CD4-positive, alpha-beta T cell treated with Interferon alpha-2 for 1 hour (primary cell): ENCODE measurements at regions not wholly inside any gene's neighbourhood (a gene's known extent, or its start where the extent isn't known, plus 50 kb on each side); places are given as distances from the start of the nearest gene placed in this dataset.
"Not testable (repeated sequence)": the region's sequence is repeated elsewhere in the genome, so short reads cannot be mapped to it uniquely, and the experiment has no call there.

Source experiments
- DNase-seq, 2 donors: peaks; one replicate each; pipeline ENCODE4 v3.0.0-alpha.2; 2020 to 2022

GRCh38 chr2:59296279-59296678 is 1055.2 kb upstream of the FANCL start:
- no peak for DNase-seq

DNA sequence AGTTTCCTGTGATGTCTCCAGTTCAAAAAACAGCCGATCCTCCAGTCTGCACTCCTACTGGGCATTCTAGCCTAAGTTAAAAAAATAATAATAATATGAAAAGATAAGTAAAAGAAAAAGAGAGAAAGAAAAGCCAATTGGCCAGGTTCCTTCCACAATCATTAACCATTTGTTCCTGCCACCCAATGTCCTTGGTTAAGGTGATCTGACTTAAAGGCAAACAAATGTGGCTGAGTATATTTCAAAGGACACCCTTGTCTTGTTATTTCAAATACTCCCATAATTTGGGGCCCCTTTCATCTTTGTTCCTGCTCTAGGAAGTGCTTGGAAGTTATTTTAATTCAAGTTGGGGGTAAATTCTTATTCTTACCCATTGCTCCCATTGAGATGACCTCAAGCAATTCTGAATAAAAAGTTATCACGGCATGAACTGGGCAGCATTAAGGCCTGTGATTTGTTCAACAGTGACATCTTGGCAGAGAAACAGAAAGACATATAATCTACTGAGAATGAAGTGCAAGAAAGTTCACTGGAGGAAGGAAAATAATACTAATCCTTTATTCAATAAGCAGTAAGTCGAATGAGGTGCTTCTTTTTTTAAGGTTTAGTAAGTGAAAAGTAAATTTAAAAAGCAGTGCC is 1054.5 kb upstream of the FANCL start:
- no peak for DNase-seq

GRCh38 chr2:59288771-59289170 is 1047.6 kb upstream of the FANCL start:
- no peak for DNase-seq

- no peak for DNase-seq
Observed at GRCh38 chr2:59282374-59283057, 1041.4 kb upstream of the FANCL start.

GRCh38 chr2:59277671-59278070 is 1036.5 kb upstream of the FANCL start:
- no peak for DNase-seq

DNA sequence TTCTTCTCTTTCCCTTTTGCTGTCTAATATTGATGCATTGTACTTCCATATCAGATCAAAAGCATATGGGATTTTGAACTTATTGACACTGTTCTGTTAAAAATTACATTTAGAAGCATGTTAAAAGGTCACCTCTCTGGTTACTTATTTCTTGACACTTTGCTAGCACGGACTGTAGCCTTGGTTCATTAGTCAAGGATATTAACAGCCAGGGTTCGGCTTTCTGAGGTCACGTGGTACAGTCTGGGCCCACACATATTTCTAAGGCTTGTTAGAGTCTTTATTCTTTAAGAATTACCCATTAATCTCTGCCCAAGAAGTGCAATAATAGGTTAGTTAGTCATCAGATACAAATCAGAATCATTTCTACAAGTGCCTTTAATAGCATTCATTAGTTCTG is 1035.8 kb upstream of the FANCL start:
- DNase-seq: no peak

DNA sequence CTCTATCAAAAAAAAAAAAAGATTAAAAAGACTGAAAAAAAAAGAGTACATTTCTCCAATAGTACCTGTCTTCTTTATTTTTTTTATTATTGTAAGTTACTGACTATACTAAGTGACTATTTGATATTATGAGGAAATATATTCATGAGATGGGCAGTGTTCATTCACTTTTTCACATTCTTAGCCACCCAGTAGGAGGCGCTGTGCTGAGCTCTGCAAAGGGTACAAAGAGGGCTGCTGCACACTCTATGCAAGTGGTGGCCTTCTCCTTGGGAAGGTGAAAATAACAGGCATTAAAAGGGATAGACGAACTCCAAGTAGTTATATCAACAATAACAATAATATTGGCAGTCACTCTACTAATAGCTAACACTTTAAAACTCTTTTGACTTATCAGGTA is 1034.9 kb upstream of the FANCL start:
- no peak for DNase-seq

- DNase-seq: no peak
Observed at GRCh38 chr2:59266453-59266852, 1025.3 kb upstream of the FANCL start.

DNA sequence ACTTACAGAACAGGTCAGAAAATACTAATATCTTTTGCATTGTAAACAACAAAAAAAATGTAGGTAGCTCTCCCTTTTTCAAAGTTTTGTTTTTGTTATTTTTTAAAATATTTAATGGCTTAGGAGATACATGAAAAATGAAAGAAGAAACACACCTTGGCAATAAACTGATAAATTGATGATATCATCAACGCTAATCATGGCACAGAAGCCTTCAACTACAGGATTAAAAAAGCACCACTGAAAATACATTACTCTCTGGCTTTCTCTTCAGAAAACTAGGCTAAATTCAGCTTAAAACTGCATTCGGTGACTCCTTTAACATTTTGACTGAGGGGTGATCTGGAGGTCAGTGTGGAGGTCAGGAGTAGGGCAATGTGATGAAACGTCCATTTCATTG is 1018.8 kb upstream of the FANCL start:
- no peak for DNase-seq

GRCh38 chr2:59256290-59256689 is 1015.2 kb upstream of the FANCL start:
- no peak for DNase-seq

GRCh38 chr2:59254279-59254678 is 1013.2 kb upstream of the FANCL start:
- DNase-seq: no peak

GRCh38 chr2:59250307-59250677 is 1009.2 kb upstream of the FANCL start:
- DNase-seq: no peak

- no peak for DNase-seq
Observed at GRCh38 chr2:59249441-59250306, 1008.5 kb upstream of the FANCL start.

DNA sequence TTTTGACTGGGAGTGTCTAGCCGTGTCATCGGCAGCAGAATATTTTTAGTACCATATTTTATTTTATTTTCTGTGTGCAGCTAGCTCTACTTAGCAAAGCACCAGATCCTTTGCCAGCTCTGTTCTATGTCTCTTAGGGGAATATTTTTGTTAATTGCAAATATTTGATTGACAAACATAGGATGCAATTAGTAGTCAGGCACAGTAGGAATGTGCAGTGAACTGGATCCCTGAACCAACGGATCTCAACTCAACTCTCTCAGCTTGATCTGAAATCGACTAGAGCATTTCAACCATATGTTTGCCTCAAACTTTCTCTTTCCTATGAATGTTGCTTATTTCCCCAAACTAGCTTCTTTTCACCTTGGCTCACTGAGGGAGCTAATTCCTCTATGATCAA is 998.0 kb upstream of the FANCL start:
- no peak for DNase-seq

DNA sequence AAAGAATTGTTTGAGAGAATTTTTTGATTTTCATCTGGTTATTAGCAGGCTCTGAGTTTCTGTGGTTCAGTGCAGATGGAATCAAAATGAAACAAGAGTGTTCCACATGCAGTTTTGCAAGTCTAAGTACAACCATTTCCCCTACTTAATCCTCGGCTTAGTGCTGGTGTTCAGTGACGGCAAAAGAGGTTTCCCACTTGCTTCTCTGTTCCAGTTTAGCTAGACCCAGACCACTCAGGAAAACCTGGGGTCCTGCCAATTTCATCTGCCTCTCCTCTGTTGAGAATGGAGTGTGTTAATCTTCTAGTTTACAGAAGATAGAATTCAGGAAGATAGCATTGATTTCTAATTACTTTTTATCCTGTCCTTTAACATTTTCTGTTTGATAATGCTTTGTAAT is 996.2 kb upstream of the FANCL start:
- DNase-seq: no peak

GRCh38 chr2:59236723-59237122 is 995.6 kb upstream of the FANCL start:
- DNase-seq: no peak

DNA sequence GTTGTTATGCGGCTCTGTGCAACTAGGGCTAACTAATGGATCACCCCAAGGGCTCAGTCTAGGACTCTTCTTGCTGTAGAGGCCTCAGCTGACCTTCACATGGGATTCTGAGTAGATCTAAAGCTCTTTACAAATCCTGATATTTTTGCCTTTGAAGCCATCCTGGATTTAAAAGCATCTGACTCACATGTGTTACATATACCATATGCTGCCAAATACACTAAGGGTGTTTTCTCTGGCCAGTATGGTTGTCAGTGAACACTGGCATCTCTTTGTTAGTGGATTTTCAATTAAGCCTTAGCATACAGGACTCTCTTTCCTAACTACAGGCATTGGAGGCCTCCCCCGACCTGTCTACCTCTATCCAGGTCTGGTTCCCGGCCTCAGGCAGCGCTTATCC is 992.8 kb upstream of the FANCL start:
- DNase-seq: no peak

- no peak for DNase-seq
Observed at GRCh38 chr2:59233448-59233847, 992.3 kb upstream of the FANCL start.

DNA sequence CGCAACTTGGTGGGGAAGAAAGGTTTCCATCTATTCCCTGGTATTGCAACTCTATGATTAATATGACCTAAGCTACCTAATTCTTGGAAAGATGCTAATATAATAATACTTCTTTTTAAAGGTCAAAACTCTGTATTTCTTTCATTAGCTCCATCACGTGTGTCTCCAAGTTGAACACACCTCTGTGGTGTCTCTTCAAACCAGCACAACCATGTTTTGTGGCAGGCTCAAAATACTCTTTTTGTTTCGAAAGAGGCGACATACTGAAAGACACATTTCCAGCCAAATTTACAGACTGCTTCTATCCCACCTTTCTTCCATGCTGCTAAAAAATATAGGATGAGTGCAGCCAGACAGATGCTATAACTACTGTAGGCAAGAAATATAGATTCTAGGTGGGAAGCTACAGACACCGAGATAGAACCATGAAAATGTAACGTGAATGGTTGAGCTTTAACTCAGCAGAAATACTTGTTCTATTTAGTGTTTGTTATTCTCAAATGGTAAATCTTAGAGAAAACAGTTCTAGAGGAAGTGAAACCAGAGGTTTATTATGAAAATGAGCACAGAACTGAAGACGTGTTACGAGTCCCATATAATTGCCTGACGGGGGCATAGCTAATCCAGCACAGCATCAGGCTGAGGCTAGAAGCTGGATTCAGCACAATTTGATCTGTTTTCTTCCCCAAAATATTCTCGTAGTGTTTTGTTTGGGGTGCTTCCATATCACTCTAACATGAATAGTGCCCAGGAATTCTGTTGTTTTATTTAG is 991.5 kb upstream of the FANCL start:
- DNase-seq: no peak

- DNase-seq: not testable (repeated sequence)
Observed at GRCh38 chr2:59226362-59226761, 985.2 kb upstream of the FANCL start.

DNA sequence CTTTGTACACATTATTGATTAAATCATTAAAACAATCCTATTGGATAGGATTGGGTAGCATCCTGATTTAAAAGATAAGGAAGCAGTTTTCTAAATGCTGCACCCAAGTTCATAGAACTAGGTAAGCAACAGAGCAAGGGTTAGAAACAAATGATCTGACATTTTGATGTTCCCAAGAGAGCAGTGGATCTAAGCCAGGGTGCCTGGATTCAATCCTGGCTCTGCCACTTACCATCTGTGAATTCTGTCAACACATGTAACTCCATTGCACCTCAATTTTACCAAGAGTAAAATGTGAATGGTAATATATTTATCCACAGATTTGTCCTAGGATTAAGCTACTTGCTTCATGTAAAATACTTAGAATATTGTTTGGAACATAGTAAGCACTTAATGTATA is 982.6 kb upstream of the FANCL start:
- no peak for DNase-seq

- DNase-seq: no peak
Observed at GRCh38 chr2:59217360-59217759, 976.2 kb upstream of the FANCL start.

- no peak for DNase-seq
Observed at GRCh38 chr2:59206361-59206760, 965.2 kb upstream of the FANCL start.
